Endodermal cell (in vitro differentiated cells): ENCODE measurements at regions not wholly inside any gene's neighbourhood (a gene's known extent, or its start where the extent isn't known, plus 50 kb on each side); places are given as distances from the start of the nearest gene placed in this dataset.

Experiments
- DNase-seq: peaks from one replicate; pipeline ENCODE4 v3.0.0-alpha.2; 2017
- H3K27ac ChIP-seq: 2 replicates; pipeline ENCODE4 v1.5.1; 2013; ENCODE audit warnings: mild to moderate bottlenecking, low read depth, low read length, moderate library complexity
- H3K27me3 ChIP-seq: 2 replicates; pipeline ENCODE4 v1.6.1; 2013; ENCODE audit warnings: mild to moderate bottlenecking, low read length, moderate library complexity; ENCODE audit not compliant: insufficient read depth, control insufficient read depth, poor library complexity, severe bottlenecking
- H3K36me3 ChIP-seq: 2 replicates; pipeline ENCODE4 v1.7.0; 2013; ENCODE audit warnings: mild to moderate bottlenecking, low read length, moderate library complexity; ENCODE audit not compliant: control insufficient read depth, insufficient read depth
- H3K4me1 ChIP-seq: one replicate; pipeline ENCODE4 v1.7.0; 2013; ENCODE audit warnings: low read length; ENCODE audit not compliant: control insufficient read depth, insufficient read depth
- H3K4me3 ChIP-seq: 2 replicates; pipeline ENCODE4 v1.5.1; 2013; ENCODE audit warnings: mild to moderate bottlenecking, low read length, moderate library complexity
- H3K9ac ChIP-seq: 2 replicates; pipeline ENCODE4 v1.6.1; 2013; ENCODE audit warnings: mild to moderate bottlenecking, low read length, moderate library complexity; ENCODE audit not compliant: poor library complexity, severe bottlenecking; ENCODE audit errors: extremely low read depth
- H3K9me3 ChIP-seq: 2 replicates; pipeline ENCODE4 v1.6.1; 2013; ENCODE audit warnings: mild to moderate bottlenecking, low read length, moderate library complexity; ENCODE audit not compliant: control insufficient read depth
- H3K27ac Mint-ChIP-seq: 2 replicates; pipeline ENCODE4 v1.8.0; 2020; ENCODE audit warnings: mixed read lengths
- H3K27me3 Mint-ChIP-seq: 2 replicates; pipeline ENCODE4 v1.8.0; 2021; ENCODE audit warnings: mild to moderate bottlenecking, mixed read lengths; ENCODE audit not compliant: insufficient read depth
- H3K36me3 Mint-ChIP-seq: 2 replicates; pipeline ENCODE4 v1.8.0; 2020; ENCODE audit warnings: low read depth, mixed read lengths
- H3K4me1 Mint-ChIP-seq: 2 replicates; pipeline ENCODE4 v1.8.0; 2020; ENCODE audit warnings: mixed read lengths
- H3K4me3 Mint-ChIP-seq: 2 replicates; pipeline ENCODE4 v1.8.0; 2020; ENCODE audit warnings: mild to moderate bottlenecking, moderate library complexity, mixed read lengths
- H3K9me3 Mint-ChIP-seq: 2 replicates; pipeline ENCODE4 v1.8.0; 2020; ENCODE audit warnings: mild to moderate bottlenecking, mixed read lengths
- WGBS, 2 experiments: methylation state at CpG; one replicate each; pipeline versions ENCODE4 v1.1.5 to v1.1.7; 2013; ENCODE audit warnings: missing lambda C conversion rate in 2 of 2, mixed read lengths in 1 of 2; ENCODE audit not compliant: insufficient coverage in 1 of 2, insufficient read length in 1 of 2; 5-methylcytosine and 5-hydroxymethylcytosine counted together
- TF ChIP-seq, protein P1 (sequence below): fragments of 200-600 bp; sonication (generic); conservative IDR thresholded peaks from 2 replicates; pipeline ENCODE4 v1.5.0; 2021; ENCODE audit warnings: antibody characterized with exemption, mild to moderate bottlenecking

DNA sequence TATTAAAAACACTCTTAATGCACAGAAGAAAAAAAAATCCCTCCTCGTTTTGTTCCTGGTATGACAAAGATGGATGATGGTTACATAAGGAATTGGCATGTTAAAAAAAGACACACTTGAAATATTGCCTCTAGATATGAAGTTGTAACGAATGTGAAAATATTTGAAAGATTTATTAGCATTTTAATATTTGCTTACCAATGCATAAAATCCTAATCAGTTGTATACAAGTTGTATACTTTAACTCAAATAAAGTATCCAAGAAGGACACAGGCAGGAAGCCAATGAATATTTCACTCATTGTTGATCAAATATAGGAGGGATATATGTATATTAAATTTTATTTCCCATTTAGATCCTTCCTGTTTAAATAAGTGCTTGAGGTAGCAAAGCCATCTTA lies 850.8 kb upstream of the RBFOX1 start:
- DNase-seq, result no peak
- H3K9ac ChIP-seq, result no peak overlapping the region
- Mint-ChIP-seq H3K4me1 (peaks cover 4% of the 10 kb centered on the region), H3K36me3 (no peaks in the 10 kb centered on the region), H3K4me3 (no peak overlapping the region), H3K9me3 (peaks cover 2% of the 10 kb centered on the region), H3K27ac (no peak overlapping the region), H3K27me3 (peaks cover 67% of the 10 kb centered on the region)
- H3K27me3 ChIP-seq, result peaks cover 81% of the 10 kb centered on the region
- WGBS, 2 experiments, result 92% methylated on average over 2 of the region's 2 CpGs; no CpG with 5 or more reads in 1 of the 2 experiments
- no peaks in the 10 kb centered on the region for H3K36me3 ChIP-seq
- H3K27ac ChIP-seq, result no peak overlapping the region
- no peak overlapping the region for H3K4me3 ChIP-seq
- peaks cover 6% of the 10 kb centered on the region for H3K9me3 ChIP-seq
- H3K4me1 ChIP-seq, result no peaks in the 10 kb centered on the region
- TF ChIP-seq, protein P1, sequence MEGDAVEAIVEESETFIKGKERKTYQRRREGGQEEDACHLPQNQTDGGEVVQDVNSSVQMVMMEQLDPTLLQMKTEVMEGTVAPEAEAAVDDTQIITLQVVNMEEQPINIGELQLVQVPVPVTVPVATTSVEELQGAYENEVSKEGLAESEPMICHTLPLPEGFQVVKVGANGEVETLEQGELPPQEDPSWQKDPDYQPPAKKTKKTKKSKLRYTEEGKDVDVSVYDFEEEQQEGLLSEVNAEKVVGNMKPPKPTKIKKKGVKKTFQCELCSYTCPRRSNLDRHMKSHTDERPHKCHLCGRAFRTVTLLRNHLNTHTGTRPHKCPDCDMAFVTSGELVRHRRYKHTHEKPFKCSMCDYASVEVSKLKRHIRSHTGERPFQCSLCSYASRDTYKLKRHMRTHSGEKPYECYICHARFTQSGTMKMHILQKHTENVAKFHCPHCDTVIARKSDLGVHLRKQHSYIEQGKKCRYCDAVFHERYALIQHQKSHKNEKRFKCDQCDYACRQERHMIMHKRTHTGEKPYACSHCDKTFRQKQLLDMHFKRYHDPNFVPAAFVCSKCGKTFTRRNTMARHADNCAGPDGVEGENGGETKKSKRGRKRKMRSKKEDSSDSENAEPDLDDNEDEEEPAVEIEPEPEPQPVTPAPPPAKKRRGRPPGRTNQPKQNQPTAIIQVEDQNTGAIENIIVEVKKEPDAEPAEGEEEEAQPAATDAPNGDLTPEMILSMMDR, result no peak

DNA sequence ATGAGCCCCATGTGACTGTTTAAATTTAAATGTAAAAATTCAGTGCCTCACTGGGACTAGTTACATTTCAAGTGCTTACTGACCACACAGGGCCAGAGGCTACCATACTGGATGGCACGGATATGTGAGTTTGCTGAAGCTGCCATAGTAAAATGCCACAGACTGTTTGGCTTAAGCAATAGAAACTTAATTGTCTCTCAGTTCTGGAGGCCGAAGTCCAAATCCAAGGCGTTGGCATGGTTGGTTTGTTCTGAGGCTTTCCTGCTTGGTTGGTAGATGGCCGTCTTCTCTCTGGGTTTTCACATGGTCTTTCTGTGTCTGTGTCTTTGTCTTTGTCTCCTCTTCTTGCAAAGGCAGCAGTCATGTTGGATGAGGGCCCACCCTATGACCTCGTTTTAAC lies 878.9 kb upstream of the RBFOX1 start:
- H3K9ac ChIP-seq, result no peak overlapping the region
- H3K36me3 ChIP-seq, result no peaks in the 10 kb centered on the region
- no peaks in the 10 kb centered on the region for H3K9me3 Mint-ChIP-seq
- H3K27me3 Mint-ChIP-seq, result no peaks in the 10 kb centered on the region
- no peaks in the 10 kb centered on the region for H3K9me3 ChIP-seq
- H3K36me3 Mint-ChIP-seq, result no peaks in the 10 kb centered on the region
- TF ChIP-seq, protein P1, result no peak
- no peak overlapping the region for H3K4me3 ChIP-seq
- H3K4me3 Mint-ChIP-seq, result no peak overlapping the region
- no peaks in the 10 kb centered on the region for H3K27me3 ChIP-seq
- no peak overlapping the region for H3K27ac ChIP-seq
- 89 to 97% methylated on average over 4 to 5 of the region's 5 CpGs for WGBS, 2 experiments
- no peak for DNase-seq
- peaks cover 7% of the 10 kb centered on the region for H3K4me1 Mint-ChIP-seq
- H3K27ac Mint-ChIP-seq, result no peak overlapping the region
- no peaks in the 10 kb centered on the region for H3K4me1 ChIP-seq

DNA sequence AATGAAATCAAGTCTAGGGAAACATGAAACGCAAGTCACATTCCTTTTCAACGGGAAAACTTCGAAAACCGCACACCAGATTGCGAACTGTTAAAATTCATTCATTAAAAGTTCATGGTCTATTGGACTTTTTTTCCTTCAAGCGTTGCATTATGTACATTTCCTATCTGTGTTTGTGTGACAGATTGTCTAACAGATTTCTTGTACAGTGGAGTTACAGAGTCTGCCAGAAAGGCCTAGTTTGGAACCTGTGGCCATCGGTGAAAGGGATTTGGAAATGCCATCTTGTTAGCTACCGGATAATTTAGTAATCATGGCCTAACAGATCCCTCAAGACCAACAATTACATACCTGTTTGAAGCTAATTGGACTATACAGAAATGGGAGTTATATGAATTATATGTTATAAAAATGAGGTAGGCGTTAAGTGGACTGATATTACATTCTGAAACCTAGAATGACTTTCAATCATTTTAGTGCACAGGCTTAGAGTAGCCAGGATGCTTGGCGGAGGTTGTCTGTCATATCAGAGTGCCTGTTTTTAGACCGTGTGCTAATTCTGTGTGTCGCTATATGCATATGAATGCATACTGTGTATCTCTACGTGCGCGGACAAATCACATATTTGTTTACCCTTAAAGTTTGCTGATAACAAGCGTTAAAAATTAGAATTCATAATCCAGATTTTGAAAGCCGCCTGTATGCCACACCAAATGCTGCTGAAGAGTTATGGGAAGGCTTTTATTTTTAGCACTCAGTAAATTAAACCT lies 885.4 kb upstream of the RBFOX1 start:
- Histone ChIP-seq H3K27me3 (no peaks in the 10 kb centered on the region), H3K4me1 (no peaks in the 10 kb centered on the region), H3K4me3 (no peak overlapping the region), H3K9ac (no peak overlapping the region), H3K27ac (no peak overlapping the region), H3K9me3 (no peaks in the 10 kb centered on the region), H3K36me3 (no peaks in the 10 kb centered on the region)
- 96% methylated on average over 15 to 17 of the region's 17 CpGs for WGBS, 2 experiments
- H3K9me3 Mint-ChIP-seq, result no peaks in the 10 kb centered on the region
- H3K27ac Mint-ChIP-seq, result no peak overlapping the region
- no peaks in the 10 kb centered on the region for H3K27me3 Mint-ChIP-seq
- DNase-seq, result no peak
- TF ChIP-seq, protein P1, result no peak
- H3K4me3 Mint-ChIP-seq, result no peak overlapping the region
- H3K4me1 Mint-ChIP-seq, result no peaks in the 10 kb centered on the region
- no peaks in the 10 kb centered on the region for H3K36me3 Mint-ChIP-seq
